ENCODE measurements at regions not wholly inside any gene's neighbourhood (a gene's known extent, or its start where the extent isn't known, plus 50 kb on each side); places are given as distances from the start of the nearest gene placed in this dataset.
"Not testable (repeated sequence)": the region's sequence is repeated elsewhere in the genome, so short reads cannot be mapped to it uniquely, and the experiment has no call there.

DNA sequence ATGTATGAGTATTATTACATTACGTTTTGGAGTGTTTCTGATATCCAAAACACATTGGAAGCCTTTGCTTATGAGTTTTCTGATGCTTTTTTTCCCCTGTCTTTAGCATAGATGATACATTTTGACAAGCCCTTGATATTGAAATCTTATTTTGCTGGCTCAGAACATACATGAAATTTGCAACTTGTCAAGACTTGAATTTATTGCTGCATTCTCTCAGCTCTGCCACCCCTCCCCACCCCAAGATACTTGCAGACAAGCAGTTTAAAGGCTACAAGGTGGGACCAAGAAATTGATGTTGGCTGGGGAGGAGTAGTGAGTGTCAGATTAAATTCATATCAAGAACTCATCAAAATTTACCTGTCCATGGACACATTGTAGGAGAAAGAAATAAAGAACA, 160.2 kb downstream of the GJA1 start:
- H3K27me3 ChIP-seq (ENCODE audit: low read depth): no peaks in the 10 kb centered on the region
- H3K4me3 ChIP-seq: no peak overlapping the region
- no peaks in the 10 kb centered on the region for H3K4me1 ChIP-seq
- H3K27ac ChIP-seq: no peak overlapping the region
- DNase-seq: no peak
- intact Hi-C loops (cut with DNase I): no loop called here
- TF ChIP-seq, protein P1, sequence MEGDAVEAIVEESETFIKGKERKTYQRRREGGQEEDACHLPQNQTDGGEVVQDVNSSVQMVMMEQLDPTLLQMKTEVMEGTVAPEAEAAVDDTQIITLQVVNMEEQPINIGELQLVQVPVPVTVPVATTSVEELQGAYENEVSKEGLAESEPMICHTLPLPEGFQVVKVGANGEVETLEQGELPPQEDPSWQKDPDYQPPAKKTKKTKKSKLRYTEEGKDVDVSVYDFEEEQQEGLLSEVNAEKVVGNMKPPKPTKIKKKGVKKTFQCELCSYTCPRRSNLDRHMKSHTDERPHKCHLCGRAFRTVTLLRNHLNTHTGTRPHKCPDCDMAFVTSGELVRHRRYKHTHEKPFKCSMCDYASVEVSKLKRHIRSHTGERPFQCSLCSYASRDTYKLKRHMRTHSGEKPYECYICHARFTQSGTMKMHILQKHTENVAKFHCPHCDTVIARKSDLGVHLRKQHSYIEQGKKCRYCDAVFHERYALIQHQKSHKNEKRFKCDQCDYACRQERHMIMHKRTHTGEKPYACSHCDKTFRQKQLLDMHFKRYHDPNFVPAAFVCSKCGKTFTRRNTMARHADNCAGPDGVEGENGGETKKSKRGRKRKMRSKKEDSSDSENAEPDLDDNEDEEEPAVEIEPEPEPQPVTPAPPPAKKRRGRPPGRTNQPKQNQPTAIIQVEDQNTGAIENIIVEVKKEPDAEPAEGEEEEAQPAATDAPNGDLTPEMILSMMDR (IDR thresholded peaks at IDR 0.05): no peak
- no peaks in the 10 kb centered on the region for H3K9me3 ChIP-seq
- ATAC-seq: no peak
- H3K36me3 ChIP-seq: no peaks in the 10 kb centered on the region

DNA sequence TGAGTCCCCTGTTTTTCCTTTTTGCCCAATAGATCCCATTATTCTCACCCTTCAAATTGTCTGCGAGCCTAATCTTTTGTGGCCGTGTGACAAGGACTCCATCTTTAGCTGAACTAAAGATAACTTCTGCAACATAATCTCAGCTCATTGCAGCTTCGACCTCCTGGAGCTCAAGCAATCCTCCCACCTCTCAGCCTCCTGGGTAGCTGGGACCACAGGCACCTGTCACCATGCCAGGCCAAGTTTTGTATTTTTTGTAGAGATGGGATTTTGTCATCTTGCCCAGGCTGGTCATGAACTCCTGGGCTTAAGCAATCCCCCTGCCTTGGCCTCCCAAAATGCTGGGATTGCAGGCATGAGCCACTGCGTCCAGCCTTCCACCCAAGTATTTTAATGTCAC, 161.0 kb downstream of the GJA1 start:
- H3K4me3 ChIP-seq: no peak overlapping the region
- no peak for ATAC-seq
- no peaks in the 10 kb centered on the region for H3K9me3 ChIP-seq
- intact Hi-C loops (cut with DNase I): no loop called here
- TF ChIP-seq, protein P1 (IDR thresholded peaks at IDR 0.05): no peak
- H3K4me1 ChIP-seq: no peaks in the 10 kb centered on the region
- H3K36me3 ChIP-seq: no peaks in the 10 kb centered on the region
- H3K27ac ChIP-seq: no peak overlapping the region
- H3K27me3 ChIP-seq (ENCODE audit: low read depth): no peaks in the 10 kb centered on the region
- no peak for DNase-seq

DNA sequence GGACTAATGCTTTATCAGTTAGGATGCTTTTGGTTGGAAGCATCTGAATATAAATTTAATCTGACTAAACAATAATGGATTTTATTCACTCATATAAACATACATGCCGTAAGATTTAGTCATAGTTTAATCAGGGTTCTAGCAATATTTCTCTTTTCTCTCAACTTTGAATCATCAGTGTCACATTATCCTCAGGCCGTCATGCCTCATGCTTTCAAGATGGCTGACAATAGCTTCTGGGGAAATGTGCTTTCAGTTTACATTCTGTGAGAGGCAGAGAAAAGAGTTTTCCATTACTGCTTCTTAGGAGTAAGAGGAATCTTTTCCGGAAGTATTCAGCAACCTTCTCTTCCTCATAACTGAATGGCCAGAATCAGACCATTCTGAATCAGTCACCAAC, 162.2 kb downstream of the GJA1 start:
- no peak overlapping the region for H3K4me3 ChIP-seq
- no peak for ATAC-seq
- H3K27ac ChIP-seq: no peak overlapping the region
- TF ChIP-seq, protein P1 (IDR thresholded peaks at IDR 0.05): no peak
- no peaks in the 10 kb centered on the region for H3K27me3 ChIP-seq (ENCODE audit: low read depth)
- no peak for DNase-seq
- intact Hi-C loops (cut with DNase I): no loop called here
- no peaks in the 10 kb centered on the region for H3K4me1 ChIP-seq
- no peaks in the 10 kb centered on the region for H3K36me3 ChIP-seq
- no peaks in the 10 kb centered on the region for H3K9me3 ChIP-seq

DNA sequence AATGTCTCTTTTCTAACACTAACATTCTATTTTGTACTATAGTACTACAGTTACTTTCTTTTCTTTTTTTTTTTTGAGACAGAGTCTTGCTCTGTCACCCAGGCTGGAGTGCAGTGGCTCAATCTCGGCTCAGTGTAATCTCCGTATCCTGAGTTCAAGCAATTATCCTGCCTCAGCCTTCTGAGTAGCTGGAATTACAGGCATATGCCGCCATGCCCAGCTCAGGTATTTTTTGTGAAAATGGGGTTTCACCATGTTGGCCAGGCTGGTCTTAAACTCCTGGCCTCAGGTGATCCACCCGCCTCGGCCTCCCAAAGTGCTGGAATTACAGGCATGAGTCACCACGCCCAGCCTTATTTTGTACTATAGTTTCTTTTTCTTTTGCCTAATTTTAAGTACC, 163.9 kb downstream of the GJA1 start:
- DNase-seq; intact Hi-C loops (cut with DNase I); H3K27ac ChIP-seq; ATAC-seq; H3K9me3 ChIP-seq; H3K27me3 ChIP-seq (ENCODE audit: low read depth); H3K36me3 ChIP-seq; H3K4me3 ChIP-seq; H3K4me1 ChIP-seq: not testable (repeated sequence)

DNA sequence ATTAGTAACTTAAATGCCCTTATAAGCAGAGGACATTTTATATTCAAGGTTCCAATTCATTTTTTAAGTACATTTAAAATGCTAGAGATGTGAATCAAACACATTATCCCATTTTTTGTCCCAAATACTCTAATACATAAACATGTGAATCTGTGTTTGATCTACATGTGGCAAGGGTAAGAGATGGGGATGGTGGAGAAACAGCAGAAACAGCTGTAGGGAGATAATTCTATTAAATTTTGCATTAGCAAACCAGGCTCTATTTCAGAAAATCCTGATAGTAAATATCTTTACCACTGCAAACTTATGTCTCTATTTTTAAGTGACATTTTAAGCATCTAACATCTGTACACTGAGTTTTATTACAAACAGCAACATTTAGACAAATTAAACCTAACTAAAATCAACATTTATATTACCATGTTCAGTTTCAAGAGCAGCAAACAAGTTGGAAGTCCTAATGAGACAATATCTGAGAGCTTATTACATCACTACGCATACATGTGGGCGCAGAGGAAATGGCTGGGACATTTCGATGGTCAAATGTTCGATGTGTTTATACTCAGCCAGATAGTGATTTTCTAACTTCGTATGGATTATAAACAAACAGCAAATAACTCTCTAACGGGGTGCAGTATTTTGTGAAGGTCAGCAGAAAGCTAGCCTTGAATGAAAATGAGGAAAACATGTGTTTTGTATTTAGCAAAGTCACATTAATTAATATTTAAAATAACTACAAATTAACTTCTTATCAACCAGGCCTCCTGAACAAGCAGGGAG, 165.1 kb downstream of the GJA1 start:
- ATAC-seq (no peak), DNase-seq (no peak)
- Histone ChIP-seq H3K4me1 (no peaks in the 10 kb centered on the region), H3K27ac (no peak overlapping the region), H3K9me3 (no peaks in the 10 kb centered on the region), H3K36me3 (no peaks in the 10 kb centered on the region), H3K4me3 (no peak overlapping the region), H3K27me3 (ENCODE audit: low read depth) (no peaks in the 10 kb centered on the region)
- intact Hi-C loops (cut with DNase I): no loop called here
- TF ChIP-seq, protein P1 (IDR thresholded peaks at IDR 0.05): no peak

DNA sequence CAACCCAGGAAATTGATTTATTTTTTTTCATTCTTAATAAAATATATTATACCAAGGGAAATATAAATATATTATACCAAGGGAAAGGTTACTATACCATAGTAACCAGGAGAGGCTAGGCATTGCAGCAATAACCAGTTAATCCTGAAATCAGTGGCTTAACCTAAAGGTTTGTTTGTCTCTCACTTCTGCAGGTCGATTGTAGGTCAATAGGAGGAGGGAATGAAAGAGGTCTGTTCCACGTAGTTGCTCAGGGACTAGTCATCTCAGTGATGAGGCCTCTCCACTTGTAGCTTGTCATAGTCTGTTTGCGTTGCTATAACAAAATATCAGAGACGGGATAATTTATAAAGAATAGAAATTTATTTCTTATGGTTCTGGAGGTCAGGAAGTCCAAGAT, 168.0 kb downstream of the GJA1 start:
- ATAC-seq: no peak
- no peak overlapping the region for H3K4me3 ChIP-seq

More for the DNA sequence above, 168.0 kb downstream of the GJA1 start:
- no peak for DNase-seq
- H3K27me3 ChIP-seq (ENCODE audit: low read depth): no peaks in the 10 kb centered on the region
- H3K36me3 ChIP-seq: no peaks in the 10 kb centered on the region
- H3K27ac ChIP-seq: no peak overlapping the region
- intact Hi-C loops (cut with DNase I): no loop called here
- TF ChIP-seq, protein P1 (IDR thresholded peaks at IDR 0.05): no peak
- H3K4me1 ChIP-seq: no peaks in the 10 kb centered on the region
- H3K9me3 ChIP-seq: no peaks in the 10 kb centered on the region

Data from lower lobe of right lung (tissue), 2 donors.